ENCODE measurements at regions not wholly inside any gene's neighbourhood (a gene's known extent, or its start where the extent isn't known, plus 50 kb on each side); places are given as distances from the start of the nearest gene placed in this dataset.
A peak's percentile ranks its signal among the peaks of the same experiment; 100 is the strongest.

DNA sequence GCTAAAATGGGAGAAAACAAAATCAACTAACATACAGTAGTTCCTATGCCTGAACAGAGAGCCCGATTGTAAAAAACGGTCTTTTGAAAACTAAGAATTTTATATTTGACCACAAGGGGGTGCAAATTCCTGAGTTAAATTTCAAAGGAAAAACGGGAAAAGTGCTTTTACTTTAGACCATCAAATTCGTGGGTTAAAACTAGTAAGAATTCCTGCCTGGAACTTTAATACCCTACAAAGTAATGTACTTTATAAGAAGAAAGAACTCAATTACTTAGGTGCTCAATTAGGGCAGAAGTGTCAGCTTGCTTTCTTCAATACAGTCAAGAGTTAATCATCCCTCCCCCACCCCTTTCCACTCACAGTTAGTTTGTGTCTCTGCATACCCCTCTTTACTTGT lies 69.8 kb downstream of the KCNRG start:
- peaks cover 2% of the 10 kb centered on the region for H4K20me1 ChIP-seq (ENCODE audit: low read depth, low read length)
- no peaks in the 10 kb centered on the region for H3K9me3 ChIP-seq (ENCODE audit: insufficient read depth, low read length)
- TF ChIP-seq EZH2phosphoT487 (conservative IDR thresholded peaks at IDR 0.05; ENCODE audit: low read length): no peak
- TF ChIP-seq, protein P1, sequence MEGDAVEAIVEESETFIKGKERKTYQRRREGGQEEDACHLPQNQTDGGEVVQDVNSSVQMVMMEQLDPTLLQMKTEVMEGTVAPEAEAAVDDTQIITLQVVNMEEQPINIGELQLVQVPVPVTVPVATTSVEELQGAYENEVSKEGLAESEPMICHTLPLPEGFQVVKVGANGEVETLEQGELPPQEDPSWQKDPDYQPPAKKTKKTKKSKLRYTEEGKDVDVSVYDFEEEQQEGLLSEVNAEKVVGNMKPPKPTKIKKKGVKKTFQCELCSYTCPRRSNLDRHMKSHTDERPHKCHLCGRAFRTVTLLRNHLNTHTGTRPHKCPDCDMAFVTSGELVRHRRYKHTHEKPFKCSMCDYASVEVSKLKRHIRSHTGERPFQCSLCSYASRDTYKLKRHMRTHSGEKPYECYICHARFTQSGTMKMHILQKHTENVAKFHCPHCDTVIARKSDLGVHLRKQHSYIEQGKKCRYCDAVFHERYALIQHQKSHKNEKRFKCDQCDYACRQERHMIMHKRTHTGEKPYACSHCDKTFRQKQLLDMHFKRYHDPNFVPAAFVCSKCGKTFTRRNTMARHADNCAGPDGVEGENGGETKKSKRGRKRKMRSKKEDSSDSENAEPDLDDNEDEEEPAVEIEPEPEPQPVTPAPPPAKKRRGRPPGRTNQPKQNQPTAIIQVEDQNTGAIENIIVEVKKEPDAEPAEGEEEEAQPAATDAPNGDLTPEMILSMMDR (IDR thresholded peaks at IDR 0.05; ENCODE audit: insufficient read depth, low read length, poor library complexity, severe bottlenecking): peak; percentile 62
- H3K9me2 ChIP-seq (replicated peaks; ENCODE audit: insufficient read depth, low read length): no peaks in the 10 kb centered on the region
- H3K9ac ChIP-seq (ENCODE audit: low read length): peak overlapping the region; percentile 100
- H3K36me3 ChIP-seq (ENCODE audit: low read length): peaks cover 10% of the 10 kb centered on the region
- no peak overlapping the region for H2AFZ ChIP-seq (ENCODE audit: low read depth, low read length, severe bottlenecking)
- H3K27ac ChIP-seq (ENCODE audit: low read depth, low read length): peak overlapping the region; percentile 96
- H3K4me2 ChIP-seq (ENCODE audit: low read depth, low read length, poor library complexity, severe bottlenecking): peak overlapping the region; percentile 78
- H3K27me3 ChIP-seq (ENCODE audit: low read length): no peaks in the 10 kb centered on the region
- peaks cover 69% of the 10 kb centered on the region for H3F3A ChIP-seq (ENCODE audit: insufficient read depth)
- H3K4me3 ChIP-seq (ENCODE audit: insufficient read depth, low read length, poor library complexity, severe bottlenecking): no peak overlapping the region
- peaks cover 92% of the 10 kb centered on the region for H3K79me2 ChIP-seq (ENCODE audit: insufficient read depth, low read length)

DNA sequence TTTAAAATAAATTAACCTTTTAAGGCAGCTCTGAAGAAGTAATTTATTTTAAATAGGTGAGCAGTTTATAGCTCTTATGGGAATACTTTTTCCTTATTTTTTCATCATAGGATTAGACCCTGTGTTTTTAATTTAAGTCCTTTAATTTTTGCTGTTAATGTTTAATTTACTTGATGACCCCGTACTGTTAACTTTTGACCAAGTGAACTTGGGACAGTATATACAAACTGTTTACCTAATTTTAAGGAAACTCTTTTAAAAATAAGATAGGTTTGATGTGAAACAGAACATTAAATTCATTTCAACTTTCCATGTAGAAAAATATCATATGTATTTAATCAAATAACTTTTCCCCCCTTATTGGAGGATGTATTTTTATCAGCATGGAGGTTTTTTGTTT lies 74.4 kb downstream of the KCNRG start:
- no peak overlapping the region for H2AFZ ChIP-seq (ENCODE audit: low read depth, low read length, severe bottlenecking)
- H3K9me3 ChIP-seq (ENCODE audit: insufficient read depth, low read length): no peaks in the 10 kb centered on the region
- peaks cover 52% of the 10 kb centered on the region for H3F3A ChIP-seq (ENCODE audit: insufficient read depth)
- H3K36me3 ChIP-seq (ENCODE audit: low read length): peaks cover 3% of the 10 kb centered on the region; the same call in 1 of the 2 replicates
- no peaks in the 10 kb centered on the region for H3K9me2 ChIP-seq (replicated peaks; ENCODE audit: insufficient read depth, low read length)
- H4K20me1 ChIP-seq (ENCODE audit: low read depth, low read length): peaks cover 16% of the 10 kb centered on the region; the same call in 1 of the 2 replicates
- no peak for TF ChIP-seq EZH2phosphoT487 (conservative IDR thresholded peaks at IDR 0.05; ENCODE audit: low read length)
- TF ChIP-seq, protein P1 (IDR thresholded peaks at IDR 0.05; ENCODE audit: insufficient read depth, low read length, poor library complexity, severe bottlenecking): no peak
- H3K27me3 ChIP-seq (ENCODE audit: low read length): no peaks in the 10 kb centered on the region
- no peak overlapping the region for H3K4me3 ChIP-seq (ENCODE audit: insufficient read depth, low read length, poor library complexity, severe bottlenecking)
- peak overlapping the region; percentile 9; the same call in 1 of the 2 replicates for H3K27ac ChIP-seq (ENCODE audit: low read depth, low read length)
- peaks cover 99% of the 10 kb centered on the region for H3K79me2 ChIP-seq (ENCODE audit: insufficient read depth, low read length)
- H3K4me2 ChIP-seq (ENCODE audit: low read depth, low read length, poor library complexity, severe bottlenecking): no peak overlapping the region
- no peak overlapping the region for H3K9ac ChIP-seq (ENCODE audit: low read length)

DNA sequence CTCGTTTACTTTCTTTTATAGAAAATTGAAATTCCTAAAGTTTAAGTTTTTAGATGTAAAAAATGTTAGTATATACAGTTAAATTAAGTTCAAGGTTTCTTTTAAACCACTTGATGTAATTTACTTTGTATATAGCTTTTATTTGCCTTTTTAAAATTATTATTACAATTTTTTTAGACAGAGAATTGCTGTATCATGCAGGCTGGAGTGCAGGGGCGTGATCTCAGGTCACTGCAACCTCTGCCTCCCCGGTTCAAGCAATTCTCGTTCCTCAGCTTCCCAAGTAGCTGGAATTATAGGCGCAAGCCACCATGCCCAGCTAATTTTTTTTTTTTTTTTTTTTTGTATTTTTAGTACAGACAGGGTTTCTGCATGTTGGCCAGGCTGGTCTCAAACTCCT lies 75.0 kb downstream of the KCNRG start:
- Histone ChIP-seq H4K20me1 (ENCODE audit: low read depth, low read length) (peaks cover 20% of the 10 kb centered on the region; the same call in 1 of the 2 replicates), H3K4me3 (ENCODE audit: insufficient read depth, low read length, poor library complexity, severe bottlenecking) (no peak overlapping the region), H3K36me3 (ENCODE audit: low read length) (peaks cover 3% of the 10 kb centered on the region; the same call in 1 of the 2 replicates), H3K27me3 (ENCODE audit: low read length) (no peaks in the 10 kb centered on the region), H2AFZ (ENCODE audit: low read depth, low read length, severe bottlenecking) (no peak overlapping the region), H3K9me3 (ENCODE audit: insufficient read depth, low read length) (no peaks in the 10 kb centered on the region), H3K9ac (ENCODE audit: low read length) (no peak overlapping the region), H3K79me2 (ENCODE audit: insufficient read depth, low read length) (peaks cover 99% of the 10 kb centered on the region), H3K27ac (ENCODE audit: low read depth, low read length) (peak overlapping the region; percentile 9; the same call in 1 of the 2 replicates), H3K4me2 (ENCODE audit: low read depth, low read length, poor library complexity, severe bottlenecking) (no peak overlapping the region), H3K9me2 (replicated peaks; ENCODE audit: insufficient read depth, low read length) (no peaks in the 10 kb centered on the region), H3F3A (ENCODE audit: insufficient read depth) (peaks cover 47% of the 10 kb centered on the region)
- TF ChIP-seq EZH2phosphoT487 (conservative IDR thresholded peaks at IDR 0.05; ENCODE audit: low read length): no peak

DNA sequence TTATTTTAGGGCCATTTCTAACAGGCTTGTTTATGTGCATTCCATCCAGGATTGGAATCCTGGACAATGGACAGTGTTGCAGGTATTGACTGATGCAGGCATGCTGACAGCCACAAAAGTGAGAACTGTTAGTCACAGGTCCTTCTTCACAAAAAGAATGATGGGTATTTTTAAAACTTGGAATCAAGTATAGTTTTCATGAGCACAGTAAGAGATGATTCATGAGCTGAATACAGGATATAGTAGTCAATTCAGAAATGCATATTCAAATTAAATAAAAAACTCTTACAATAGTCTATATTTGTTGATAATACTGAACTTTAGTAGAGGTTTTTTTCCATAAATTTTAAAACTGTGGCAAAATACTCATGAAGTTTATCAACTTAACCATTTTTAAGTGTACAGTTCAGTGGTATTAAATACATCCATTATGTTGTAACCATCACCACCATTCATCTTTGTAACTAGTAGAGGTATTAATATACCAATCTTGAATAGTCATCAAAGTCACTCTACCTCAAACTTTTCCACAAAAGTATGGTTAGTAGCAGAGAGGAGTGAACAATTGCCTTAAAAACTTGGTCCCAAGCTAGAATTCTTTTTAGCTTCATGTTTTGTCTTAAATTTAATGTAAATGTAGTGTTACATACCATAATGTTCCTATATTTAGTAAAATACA lies 79.5 kb downstream of the KCNRG start:
- Histone ChIP-seq H3K27ac (ENCODE audit: low read depth, low read length) (no peak overlapping the region), H3K4me3 (ENCODE audit: insufficient read depth, low read length, poor library complexity, severe bottlenecking) (no peak overlapping the region), H3K9ac (ENCODE audit: low read length) (no peak overlapping the region), H3K9me2 (replicated peaks; ENCODE audit: insufficient read depth, low read length) (no peaks in the 10 kb centered on the region), H3K36me3 (ENCODE audit: low read length) (peaks cover 30% of the 10 kb centered on the region), H3F3A (ENCODE audit: insufficient read depth) (peaks cover 39% of the 10 kb centered on the region), H3K9me3 (ENCODE audit: insufficient read depth, low read length) (peaks cover 5% of the 10 kb centered on the region; the same call in 1 of the 2 replicates), H4K20me1 (ENCODE audit: low read depth, low read length) (peaks cover 36% of the 10 kb centered on the region), H3K4me2 (ENCODE audit: low read depth, low read length, poor library complexity, severe bottlenecking) (no peak overlapping the region), H2AFZ (ENCODE audit: low read depth, low read length, severe bottlenecking) (no peak overlapping the region), H3K79me2 (ENCODE audit: insufficient read depth, low read length) (peaks cover 99% of the 10 kb centered on the region), H3K27me3 (ENCODE audit: low read length) (no peaks in the 10 kb centered on the region)
- no peak for TF ChIP-seq EZH2phosphoT487 (conservative IDR thresholded peaks at IDR 0.05; ENCODE audit: low read length)
- TF ChIP-seq, protein P1 (IDR thresholded peaks at IDR 0.05; ENCODE audit: insufficient read depth, low read length, poor library complexity, severe bottlenecking): no peak

Measured in SU-DHL-6 (cell line).